H1 (cell line): ENCODE measurements at regions not wholly inside any gene's neighbourhood (a gene's known extent, or its start where the extent isn't known, plus 50 kb on each side); places are given as distances from the start of the nearest gene placed in this dataset.

Source experiments
- CTCF ChIA-PET: fragments of 300-600 bp; sonication (Branson Sonifier 250); formaldehyde crosslinking; loops from one replicate; lab custom pipeline; 2021; ENCODE audit not compliant: partially characterized antibody; lab: Charles Lee
- POLR2A ChIA-PET: fragments of 300-600 bp; sonication (Branson Sonifier 250); formaldehyde crosslinking; loops from one replicate; lab custom pipeline; 2021; ENCODE audit warnings: inconsistent platforms; ENCODE audit not compliant: partially characterized antibody; lab: Charles Lee
- DNase-seq, 2 experiments: peaks; one replicate each; pipeline versions ENCODE4 v3.0.0 to v3.0.0-alpha.2; 2010 to 2022; ENCODE audit warnings: low spot score in 2 of 2, low read depth in 1 of 2, mixed read lengths in 1 of 2
- FAIRE-seq: peaks from 2 replicates; lab custom pipeline; 2011; peaks lifted over from hg19 to GRCh38; lab: Jason Lieb, UNC
- H2AFZ ChIP-seq: 2 replicates; pipeline ENCODE4 v1.8.1; 2012; ENCODE audit warnings: low read length, inconsistent platforms
- H2AK5ac ChIP-seq: 2 replicates; pipeline ENCODE4 v1.6.1; 2013; ENCODE audit warnings: low read depth, low read length
- H2BK120ac ChIP-seq: replicated peaks from 2 replicates; pipeline ENCODE3; 2013; ENCODE audit warnings: low read depth, low read length, inconsistent platforms
- H2BK12ac ChIP-seq: 2 replicates; pipeline ENCODE4 v1.6.1; 2013; ENCODE audit warnings: low read depth, low read length
- H2BK15ac ChIP-seq: 2 replicates; pipeline ENCODE4 v1.6.1; 2013; ENCODE audit warnings: low read length
- H2BK20ac ChIP-seq: 2 replicates; pipeline ENCODE4 v1.6.1; 2013; ENCODE audit warnings: low read length
- H2BK5ac ChIP-seq: 2 replicates; pipeline ENCODE4 v1.6.1; 2013; ENCODE audit warnings: low read depth, low read length
- H3K14ac ChIP-seq: 2 replicates; pipeline ENCODE4 v1.6.1; 2013; ENCODE audit warnings: inconsistent platforms; ENCODE audit not compliant: insufficient read length
- H3K18ac ChIP-seq: 2 replicates; pipeline ENCODE4 v1.6.1; 2013; ENCODE audit warnings: low read length; ENCODE audit errors: extremely low read depth
- H3K23ac ChIP-seq: 2 replicates; pipeline ENCODE4 v1.6.1; 2013; ENCODE audit warnings: inconsistent platforms; ENCODE audit not compliant: insufficient read length
- H3K23me2 ChIP-seq: 2 replicates; pipeline ENCODE4 v1.6.1; 2013; ENCODE audit warnings: low read depth, low read length
- H3K27ac ChIP-seq: 2 replicates; pipeline ENCODE4 v1.6.1; 2011; ENCODE audit warnings: low read depth, low read length, inconsistent platforms
- H3K27me3 ChIP-seq, 4 experiments: replicated peaks in 1 of 4; 1 replicate in 1 of 4; 2 replicates in 3 of 4; pipeline versions ENCODE4 v1.6.1 to v1.8.1; 2011 to 2013; ENCODE audit warnings: low read length in 3 of 4, mild to moderate bottlenecking in 3 of 4, inconsistent platforms in 2 of 4, mixed read lengths in 2 of 4, moderate library complexity in 1 of 4; ENCODE audit not compliant: control insufficient read depth in 3 of 4, insufficient read depth in 3 of 4; ENCODE audit errors: extremely low read depth in 1 of 4
- H3K36me3 ChIP-seq, 4 experiments: 2 replicates each; pipeline versions ENCODE4 v1.6.1 to v1.8.1; 2011 to 2013; ENCODE audit warnings: mild to moderate bottlenecking in 4 of 4, low read length in 3 of 4, moderate library complexity in 2 of 4, control low read depth in 1 of 4, inconsistent platforms in 1 of 4; ENCODE audit not compliant: insufficient read depth in 4 of 4, control insufficient read depth in 2 of 4
- H3K4ac ChIP-seq: replicated peaks from 2 replicates; pipeline ENCODE3; 2013; ENCODE audit warnings: low read length, low read depth, mixed read lengths, inconsistent platforms; ENCODE audit not compliant: insufficient read length
- H3K4me1 ChIP-seq, 4 experiments: replicated peaks in 1 of 4; 1 replicate in 1 of 4; 2 replicates in 3 of 4; pipeline versions ENCODE4 v1.6.1 to v1.8.1; 2011 to 2013; ENCODE audit warnings: low read length in 3 of 4, inconsistent platforms in 2 of 4, mixed read lengths in 1 of 4; ENCODE audit not compliant: insufficient read depth in 4 of 4, control insufficient read depth in 3 of 4
- H3K4me2 ChIP-seq, 2 experiments: 2 replicates each; pipeline versions ENCODE4 v1.6.1 to v1.8.1; 2011 to 2013; ENCODE audit warnings: low read depth in 2 of 2, low read length in 2 of 2, control low read depth in 1 of 2, inconsistent platforms in 1 of 2, mild to moderate bottlenecking in 1 of 2; ENCODE audit not compliant: insufficient read depth in 1 of 2
- H3K4me3 ChIP-seq, 4 experiments: fragments of 200-600, 300-600 bp in 1 of 4; sonication (generic), shearing (Covaris generic), sonication (Bioruptor Twin) in 1 of 4; 2 replicates each; pipeline versions ENCODE4 v1.5.1 to v1.8.1; 2011 to 2016; ENCODE audit warnings: low read length in 4 of 4, low read depth in 3 of 4, control low read depth in 2 of 4, inconsistent platforms in 2 of 4, mild to moderate bottlenecking in 2 of 4, mixed read lengths in 1 of 4, moderate library complexity in 1 of 4; ENCODE audit not compliant: insufficient read depth in 2 of 4; ENCODE audit errors: extremely low read depth in 1 of 4
- H3K56ac ChIP-seq: replicated peaks from 2 replicates; pipeline ENCODE3; 2013; ENCODE audit warnings: low read depth, mild to moderate bottlenecking, mixed read lengths, low read length, inconsistent platforms; ENCODE audit not compliant: insufficient read length
- H3K79me1 ChIP-seq: 2 replicates; pipeline ENCODE4 v1.6.1; 2013; ENCODE audit warnings: low read depth, low read length, control low read depth
- H3K79me2 ChIP-seq, 2 experiments: 2 replicates each; pipeline versions ENCODE4 v1.6.1 to v1.8.1; 2012 to 2013; ENCODE audit warnings: low read length in 2 of 2, mild to moderate bottlenecking in 2 of 2, inconsistent platforms in 1 of 2; ENCODE audit not compliant: insufficient read depth in 2 of 2, control insufficient read depth in 1 of 2
- H3K9ac ChIP-seq, 4 experiments: replicated peaks in 1 of 4; 1 replicate in 1 of 4; 2 replicates in 3 of 4; pipeline versions ENCODE4 v1.6.1 to v1.8.1; 2011 to 2013; ENCODE audit warnings: low read depth in 3 of 4, low read length in 3 of 4, control low read depth in 2 of 4, mild to moderate bottlenecking in 2 of 4, moderate library complexity in 2 of 4, inconsistent platforms in 1 of 4; ENCODE audit errors: extremely low read depth in 1 of 4
- H3K9me3 ChIP-seq, 2 experiments: 2 replicates each; pipeline versions ENCODE4 v1.6.1 to v1.8.1; 2012 to 2013; ENCODE audit warnings: mild to moderate bottlenecking in 2 of 2, moderate library complexity in 2 of 2, control low read depth in 1 of 2, inconsistent platforms in 1 of 2, low read depth in 1 of 2, low read length in 1 of 2, mixed read lengths in 1 of 2; ENCODE audit not compliant: insufficient read depth in 2 of 2
- H4K20me1 ChIP-seq, 2 experiments: replicated peaks in 1 of 2; 2 replicates each; pipeline versions ENCODE3 to v1.8.1; 2011 to 2013; ENCODE audit warnings: inconsistent platforms in 2 of 2, low read length in 2 of 2, mild to moderate bottlenecking in 1 of 2; ENCODE audit not compliant: insufficient read depth in 2 of 2, control insufficient read depth in 1 of 2
- H4K5ac ChIP-seq: 2 replicates; pipeline ENCODE4 v1.6.1; 2013; ENCODE audit warnings: low read length, low read depth, mixed read lengths, inconsistent platforms; ENCODE audit not compliant: insufficient read length
- H4K8ac ChIP-seq: 2 replicates; pipeline ENCODE4 v1.8.0; 2013; ENCODE audit warnings: mild to moderate bottlenecking, moderate library complexity, low read length, inconsistent platforms; ENCODE audit not compliant: insufficient read depth; ENCODE audit errors: extremely low read depth
- H4K91ac ChIP-seq: replicated peaks from 2 replicates; pipeline ENCODE3; 2013; ENCODE audit warnings: low read length, mixed read lengths, inconsistent platforms; ENCODE audit not compliant: insufficient read length
- CEBPB ChIP-seq: IDR thresholded peaks from 2 replicates; pipeline ENCODE4 v1.6.1; 2012; ENCODE audit warnings: low read depth, low read length
- CHD1 ChIP-seq: IDR thresholded peaks from 2 replicates; pipeline ENCODE4 v1.6.1; 2012; ENCODE audit warnings: low read depth, low read length, improper control_type of control experiment
- TBP ChIP-seq: IDR thresholded peaks from 2 replicates; pipeline ENCODE4 v1.6.1; 2011; ENCODE audit warnings: low read depth, low read length, improper control_type of control experiment
- WGBS, 2 experiments: shearing (Covaris generic) in 1 of 2; methylation state at CpG; one replicate each; pipeline versions ENCODE4 v1.1.6 to v1.1.7; 2013 to 2015; ENCODE audit warnings: low lambda C conversion rate in 2 of 2, mixed read lengths in 2 of 2, inconsistent platforms in 1 of 2, low coverage in 1 of 2, missing lambda C conversion rate in 1 of 2; ENCODE audit not compliant: insufficient replicate concordance in 2 of 2, insufficient coverage in 1 of 2, insufficient read length in 1 of 2; ENCODE audit errors: extremely low coverage in 1 of 2, missing lambda C conversion rate in 1 of 2; 5-methylcytosine and 5-hydroxymethylcytosine counted together

DNA sequence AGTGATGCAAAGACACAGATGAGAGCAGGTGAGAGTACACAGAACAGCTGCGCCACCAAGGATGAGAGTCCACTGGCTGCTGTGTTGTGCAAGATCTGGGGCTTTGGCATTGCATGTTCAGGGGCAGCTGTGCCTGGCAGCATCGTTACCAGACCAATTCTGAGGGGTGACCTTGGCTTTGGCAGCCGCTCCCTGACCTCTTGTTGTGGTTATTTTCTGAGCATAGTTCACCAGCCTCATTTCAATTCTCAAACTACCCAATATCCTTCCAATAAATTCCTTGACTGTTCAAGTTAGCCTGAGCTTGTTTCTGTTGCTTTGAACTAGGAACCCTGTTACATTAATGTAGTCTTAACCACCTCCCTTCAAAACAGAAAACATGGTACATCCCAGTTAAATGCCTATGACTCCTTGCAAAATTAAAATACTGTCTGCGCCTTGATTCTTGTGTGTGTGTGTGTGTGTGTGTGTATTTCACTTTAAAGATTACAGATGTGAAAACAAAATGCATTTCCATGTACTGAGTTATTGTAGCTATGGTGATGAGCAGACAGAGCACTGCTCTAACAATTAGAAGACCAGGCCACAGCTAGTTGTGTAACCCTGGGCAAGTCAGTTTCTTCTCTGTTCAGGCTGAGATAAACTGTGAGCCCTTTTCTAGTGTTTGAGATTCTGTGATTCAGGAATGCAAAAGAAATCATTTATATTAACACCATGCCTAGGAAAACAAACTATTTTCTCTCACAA is 106.3 kb upstream of the GUCA2B start:
- Histone ChIP-seq H2AK5ac (no peak overlapping the region), H3K9me3 (no peaks in the 10 kb centered on the region), H3K36me3 (no peaks in the 10 kb centered on the region), H4K8ac (no peak overlapping the region), H2AFZ (0 out of 2 replicates have a peak overlapping the region, but pooled peaks have one; percentile 10), H3K4ac (no peak overlapping the region), H2BK12ac (no peak overlapping the region)
- no peak for DNase-seq
- 0 out of 2 replicates have a peak, but pooled peaks have one; percentile 14 for TF ChIP-seq CEBPB
- no peak for TF ChIP-seq TBP
- peak; percentile 68; the same call in 1 of the 2 replicates for TF ChIP-seq CHD1
- TF ChIP-seq, all 59 proteins: peak for 2
- H4K20me1 ChIP-seq = peaks cover 0 to 2% of the 10 kb centered on the region in 2 experiments
- H3K27me3 ChIP-seq = no peaks in the 10 kb centered on the region
- FAIRE-seq = no peak
- no peak overlapping the region for H4K5ac ChIP-seq
- no peak overlapping the region for H3K27ac ChIP-seq
- no peak overlapping the region for H3K9ac ChIP-seq
- no peaks in the 10 kb centered on the region for H3K79me1 ChIP-seq
- no peak overlapping the region for H4K91ac ChIP-seq
- H3K23ac ChIP-seq = no peak overlapping the region
- no peak overlapping the region for H3K4me3 ChIP-seq
- H2BK5ac ChIP-seq = no peak overlapping the region
- no peak overlapping the region for H2BK120ac ChIP-seq
- no peak overlapping the region for H2BK15ac ChIP-seq
- no peaks in the 10 kb centered on the region for H3K4me1 ChIP-seq
- POLR2A ChIA-PET = no interaction called here
- WGBS, 2 experiments = 97% methylated on average over 4 of the region's 4 CpGs; no CpG with 5 or more reads in 1 of the 2 experiments
- no peak overlapping the region for H2BK20ac ChIP-seq
- no peaks in the 10 kb centered on the region for H3K79me2 ChIP-seq
- H3K23me2 ChIP-seq = no peaks in the 10 kb centered on the region; the same call in 1 of the 2 replicates
- no peak overlapping the region for H3K4me2 ChIP-seq
- CTCF ChIA-PET = interaction anchor here (0.7 to 1.6 kb wide), 4 partner anchors 10 to 127 kb away, joined by 3 to 6 read pairs (median 3); no protein-coding TSS in a partner anchor
- no peak overlapping the region for H3K56ac ChIP-seq
- no peak overlapping the region for H3K18ac ChIP-seq
- no peak overlapping the region for H3K14ac ChIP-seq
